ENCODE measurements at regions not wholly inside any gene's neighbourhood (a gene's known extent, or its start where the extent isn't known, plus 50 kb on each side); places are given as distances from the start of the nearest gene placed in this dataset.

DNA sequence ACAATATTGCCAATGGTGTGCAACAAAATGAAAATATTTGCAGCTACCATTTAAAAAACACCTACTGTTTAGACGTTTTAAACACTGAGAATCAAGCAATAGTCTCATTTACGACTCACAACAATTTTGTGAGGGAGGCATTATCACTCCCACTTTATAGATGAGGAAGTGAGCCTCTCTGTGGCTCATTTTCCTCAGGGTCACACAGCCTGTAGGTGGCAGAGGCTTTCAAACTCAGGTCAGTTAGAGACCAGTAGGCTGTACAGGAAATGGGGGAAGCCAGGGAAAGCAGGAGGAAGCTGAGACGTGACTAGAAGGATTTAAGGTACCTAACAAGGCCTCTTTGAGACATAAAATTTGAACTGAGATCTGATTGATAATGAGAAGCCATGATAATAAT lies 95.0 kb upstream of the ZNF521 start:
- DNase-seq (no peak), ATAC-seq (ENCODE audit: low FRiP score in 2 of 2) (no peak)
- Histone ChIP-seq H3K4me1 (no peaks in the 10 kb centered on the region), H3K9me3 (peaks cover 0 to 3% (median 0%) of the 10 kb centered on the region in 4 donors), H3K4me3 (no peak overlapping the region), H3K36me3 (no peaks in the 10 kb centered on the region), H3K27me3 (no peaks in the 10 kb centered on the region), H3K27ac (no peak overlapping the region)
- WGBS, 2 donors, result 43 to 60% methylated on average over 3 of the region's 3 CpGs
- TF ChIP-seq, protein P1, sequence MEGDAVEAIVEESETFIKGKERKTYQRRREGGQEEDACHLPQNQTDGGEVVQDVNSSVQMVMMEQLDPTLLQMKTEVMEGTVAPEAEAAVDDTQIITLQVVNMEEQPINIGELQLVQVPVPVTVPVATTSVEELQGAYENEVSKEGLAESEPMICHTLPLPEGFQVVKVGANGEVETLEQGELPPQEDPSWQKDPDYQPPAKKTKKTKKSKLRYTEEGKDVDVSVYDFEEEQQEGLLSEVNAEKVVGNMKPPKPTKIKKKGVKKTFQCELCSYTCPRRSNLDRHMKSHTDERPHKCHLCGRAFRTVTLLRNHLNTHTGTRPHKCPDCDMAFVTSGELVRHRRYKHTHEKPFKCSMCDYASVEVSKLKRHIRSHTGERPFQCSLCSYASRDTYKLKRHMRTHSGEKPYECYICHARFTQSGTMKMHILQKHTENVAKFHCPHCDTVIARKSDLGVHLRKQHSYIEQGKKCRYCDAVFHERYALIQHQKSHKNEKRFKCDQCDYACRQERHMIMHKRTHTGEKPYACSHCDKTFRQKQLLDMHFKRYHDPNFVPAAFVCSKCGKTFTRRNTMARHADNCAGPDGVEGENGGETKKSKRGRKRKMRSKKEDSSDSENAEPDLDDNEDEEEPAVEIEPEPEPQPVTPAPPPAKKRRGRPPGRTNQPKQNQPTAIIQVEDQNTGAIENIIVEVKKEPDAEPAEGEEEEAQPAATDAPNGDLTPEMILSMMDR (IDR thresholded peaks at IDR 0.05), result no peak
- TF ChIP-seq EP300 (IDR thresholded peaks at IDR 0.05) (no peak), POLR2A (IDR thresholded peaks at IDR 0.05) (no peak), POLR2AphosphoS5 (IDR thresholded peaks at IDR 0.05) (no peak)

- Histone ChIP-seq H3K4me3 (no peak overlapping the region), H3K36me3 (no peaks in the 10 kb centered on the region), H3K4me1 (no peaks in the 10 kb centered on the region), H3K27ac (no peak overlapping the region), H3K27me3 (no peaks in the 10 kb centered on the region), H3K9me3 (no peaks in the 10 kb centered on the region)
- DNase-seq (no peak), ATAC-seq (ENCODE audit: low FRiP score in 2 of 2) (no peak)
- TF ChIP-seq POLR2A (IDR thresholded peaks at IDR 0.05), result no peak
- TF ChIP-seq POLR2AphosphoS5 (IDR thresholded peaks at IDR 0.05), result no peak
- TF ChIP-seq EP300 (IDR thresholded peaks at IDR 0.05), result no peak
- TF ChIP-seq, protein P1 (IDR thresholded peaks at IDR 0.05), result no peak
- WGBS, 2 donors, result 88 to 89% methylated on average over 5 of the region's 5 CpGs
Measured at GRCh38 chr18:25445430-25445829, 93.5 kb upstream of the ZNF521 start.

DNA sequence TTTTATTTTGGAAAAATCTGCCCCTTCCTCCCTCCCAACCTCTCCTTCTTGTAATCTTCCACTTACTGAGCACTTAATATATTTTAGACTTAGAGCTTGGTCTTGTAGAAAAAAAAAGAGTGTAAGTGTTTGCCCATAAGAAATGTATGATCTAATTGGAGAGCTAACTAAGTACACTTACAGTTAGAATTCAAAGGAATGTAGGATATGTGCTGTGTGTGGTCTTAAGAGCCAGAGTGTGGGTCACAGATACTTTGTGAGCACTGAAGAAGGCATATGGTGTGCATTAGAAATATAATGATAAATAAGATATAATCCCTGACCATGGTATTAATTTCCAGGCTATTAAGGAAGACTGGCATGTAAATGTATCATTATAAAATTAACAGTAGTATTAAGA lies 91.8 kb upstream of the ZNF521 start:
- TF ChIP-seq EP300 (IDR thresholded peaks at IDR 0.05), result no peak
- no peak for TF ChIP-seq POLR2A (IDR thresholded peaks at IDR 0.05)
- no peak for TF ChIP-seq POLR2AphosphoS5 (IDR thresholded peaks at IDR 0.05)
- TF ChIP-seq, protein P1 (IDR thresholded peaks at IDR 0.05), result no peak
- Histone ChIP-seq H3K27ac (no peak overlapping the region), H3K4me1 (no peaks in the 10 kb centered on the region), H3K27me3 (no peaks in the 10 kb centered on the region), H3K36me3 (no peaks in the 10 kb centered on the region), H3K4me3 (no peak overlapping the region), H3K9me3 (no peaks in the 10 kb centered on the region)
- DNase-seq (no peak), ATAC-seq (ENCODE audit: low FRiP score in 2 of 2) (no peak)

DNA sequence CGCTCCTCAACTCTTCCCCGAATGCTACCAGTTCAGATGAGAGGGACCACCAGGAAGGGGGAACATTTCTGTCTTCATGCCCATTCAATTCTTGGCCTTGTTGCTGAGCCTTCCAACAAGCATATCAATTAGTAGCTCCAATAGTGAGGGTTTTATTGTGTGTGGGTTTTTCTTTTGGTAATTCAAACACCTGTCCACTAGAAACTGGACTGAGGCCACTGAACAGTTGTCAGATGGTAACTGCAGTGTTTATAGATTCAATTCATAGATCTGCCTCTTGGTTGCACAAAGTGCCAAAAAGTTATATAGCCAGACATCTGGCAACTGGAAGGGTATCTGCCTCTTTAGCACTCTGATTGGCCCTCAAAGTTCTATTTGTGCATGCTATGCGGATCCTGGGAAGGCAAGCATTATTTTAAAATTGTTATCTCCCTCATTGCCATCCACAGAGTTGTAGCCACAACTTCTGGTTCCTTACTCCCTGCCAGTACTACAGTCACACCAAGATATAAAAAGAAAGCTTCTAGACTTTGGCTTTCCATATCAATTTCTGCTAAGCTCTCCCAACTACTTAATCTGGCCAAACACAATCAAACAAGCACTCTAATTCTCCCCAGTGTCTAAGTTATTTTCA lies 83.3 kb upstream of the ZNF521 start:
- ATAC-seq (ENCODE audit: low FRiP score in 2 of 2) (no peak), DNase-seq (no peak)
- H3K27me3 ChIP-seq, result no peaks in the 10 kb centered on the region
- no peaks in the 10 kb centered on the region for H3K9me3 ChIP-seq
- H3K27ac ChIP-seq, result no peak overlapping the region
- TF ChIP-seq, protein P1 (IDR thresholded peaks at IDR 0.05), result no peak
- TF ChIP-seq EP300 (IDR thresholded peaks at IDR 0.05) (no peak), POLR2A (IDR thresholded peaks at IDR 0.05) (no peak), POLR2AphosphoS5 (IDR thresholded peaks at IDR 0.05) (no peak)
- H3K4me3 ChIP-seq, result no peak overlapping the region
- H3K4me1 ChIP-seq, result no peaks in the 10 kb centered on the region
- H3K36me3 ChIP-seq, result no peaks in the 10 kb centered on the region
- 89 to 96% methylated on average over 3 of the region's 3 CpGs for WGBS, 2 donors

GRCh38 chr18:25434745-25435144 lies 82.8 kb upstream of the ZNF521 start:
- Histone ChIP-seq H3K4me1 (no peaks in the 10 kb centered on the region), H3K36me3 (no peaks in the 10 kb centered on the region), H3K27me3 (no peaks in the 10 kb centered on the region), H3K4me3 (no peak overlapping the region), H3K9me3 (no peaks in the 10 kb centered on the region), H3K27ac (no peak overlapping the region)
- TF ChIP-seq POLR2AphosphoS5 (IDR thresholded peaks at IDR 0.05) (no peak), POLR2A (IDR thresholded peaks at IDR 0.05) (no peak), EP300 (IDR thresholded peaks at IDR 0.05) (no peak)
- TF ChIP-seq, protein P1 (IDR thresholded peaks at IDR 0.05), result no peak
- no peak for DNase-seq
- no peak for ATAC-seq (ENCODE audit: low FRiP score in 2 of 2)
- 85 to 87% methylated on average over 2 of the region's 2 CpGs for WGBS, 2 donors
